ENCODE measurements at regions not wholly inside any gene's neighbourhood (a gene's known extent, or its start where the extent isn't known, plus 50 kb on each side); places are given as distances from the start of the nearest gene placed in this dataset.
"Not testable (repeated sequence)": the region's sequence is repeated elsewhere in the genome, so short reads cannot be mapped to it uniquely, and the experiment has no call there.

DNA sequence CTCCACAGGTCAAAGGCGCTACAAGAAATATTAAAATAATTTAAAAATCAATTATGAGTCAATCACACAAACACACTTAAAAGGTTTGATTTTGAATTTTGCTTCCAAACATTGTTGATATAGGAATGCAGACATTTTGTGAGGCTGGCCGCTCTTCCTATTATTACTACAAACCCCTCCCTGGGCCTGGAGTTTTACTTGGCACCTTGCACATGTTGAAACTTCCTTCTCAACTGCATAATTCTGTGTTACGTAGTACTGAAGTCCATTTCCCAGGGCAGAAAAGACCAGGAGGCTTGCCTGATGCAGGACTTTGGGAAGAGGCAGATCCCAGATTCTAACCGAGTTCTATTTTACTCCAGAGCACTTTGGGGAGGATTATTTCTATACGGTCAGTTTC is 71.5 kb downstream of the CYTL1 start:
- TF ChIP-seq, protein P1, sequence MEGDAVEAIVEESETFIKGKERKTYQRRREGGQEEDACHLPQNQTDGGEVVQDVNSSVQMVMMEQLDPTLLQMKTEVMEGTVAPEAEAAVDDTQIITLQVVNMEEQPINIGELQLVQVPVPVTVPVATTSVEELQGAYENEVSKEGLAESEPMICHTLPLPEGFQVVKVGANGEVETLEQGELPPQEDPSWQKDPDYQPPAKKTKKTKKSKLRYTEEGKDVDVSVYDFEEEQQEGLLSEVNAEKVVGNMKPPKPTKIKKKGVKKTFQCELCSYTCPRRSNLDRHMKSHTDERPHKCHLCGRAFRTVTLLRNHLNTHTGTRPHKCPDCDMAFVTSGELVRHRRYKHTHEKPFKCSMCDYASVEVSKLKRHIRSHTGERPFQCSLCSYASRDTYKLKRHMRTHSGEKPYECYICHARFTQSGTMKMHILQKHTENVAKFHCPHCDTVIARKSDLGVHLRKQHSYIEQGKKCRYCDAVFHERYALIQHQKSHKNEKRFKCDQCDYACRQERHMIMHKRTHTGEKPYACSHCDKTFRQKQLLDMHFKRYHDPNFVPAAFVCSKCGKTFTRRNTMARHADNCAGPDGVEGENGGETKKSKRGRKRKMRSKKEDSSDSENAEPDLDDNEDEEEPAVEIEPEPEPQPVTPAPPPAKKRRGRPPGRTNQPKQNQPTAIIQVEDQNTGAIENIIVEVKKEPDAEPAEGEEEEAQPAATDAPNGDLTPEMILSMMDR (IDR thresholded peaks at IDR 0.05; ENCODE audit: low read depth, low read length) = no peak
- H3K27ac ChIP-seq = no peak overlapping the region

DNA sequence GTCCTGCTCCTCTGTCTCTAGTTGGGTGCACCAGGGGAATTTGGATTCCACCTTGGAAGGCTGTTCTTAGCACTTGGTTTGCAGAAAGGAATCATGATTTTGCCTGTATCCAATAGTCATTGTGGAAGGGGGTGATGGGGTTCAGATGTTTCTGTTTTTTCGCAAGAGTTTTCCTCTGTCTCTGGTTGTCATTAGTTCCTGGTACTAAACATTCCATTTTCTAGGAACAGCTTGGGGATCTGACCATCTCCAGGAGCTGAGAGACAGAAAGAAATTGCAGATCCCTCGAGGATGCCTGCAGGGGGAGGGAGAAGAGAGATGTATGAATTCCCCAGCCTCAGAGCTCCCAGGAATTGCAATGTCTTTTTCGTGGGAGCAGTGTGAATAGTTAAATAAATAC is 70.9 kb downstream of the CYTL1 start:
- Histone ChIP-seq H3K27ac (no peak overlapping the region), H3K27me3 (ENCODE audit: insufficient read depth, low read depth, severe bottlenecking) (no peaks in the 10 kb centered on the region), H3K4me3 (ENCODE audit: low read depth, low read length) (no peak overlapping the region), H3K36me3 (no peaks in the 10 kb centered on the region), H3K9me3 (ENCODE audit: severe bottlenecking) (peaks cover 6% of the 10 kb centered on the region)
- no peak for DNase-seq
- TF ChIP-seq, protein P1 (IDR thresholded peaks at IDR 0.05; ENCODE audit: low read depth, low read length) = no peak

More for the DNA sequence above, 71.5 kb downstream of the CYTL1 start:
- Histone ChIP-seq H3K27me3 (ENCODE audit: insufficient read depth, low read depth, severe bottlenecking) (no peaks in the 10 kb centered on the region), H3K9me3 (ENCODE audit: severe bottlenecking) (peaks cover 3% of the 10 kb centered on the region), H3K36me3 (no peaks in the 10 kb centered on the region), H3K4me3 (ENCODE audit: low read depth, low read length) (no peak overlapping the region)
- no peak for DNase-seq

DNA sequence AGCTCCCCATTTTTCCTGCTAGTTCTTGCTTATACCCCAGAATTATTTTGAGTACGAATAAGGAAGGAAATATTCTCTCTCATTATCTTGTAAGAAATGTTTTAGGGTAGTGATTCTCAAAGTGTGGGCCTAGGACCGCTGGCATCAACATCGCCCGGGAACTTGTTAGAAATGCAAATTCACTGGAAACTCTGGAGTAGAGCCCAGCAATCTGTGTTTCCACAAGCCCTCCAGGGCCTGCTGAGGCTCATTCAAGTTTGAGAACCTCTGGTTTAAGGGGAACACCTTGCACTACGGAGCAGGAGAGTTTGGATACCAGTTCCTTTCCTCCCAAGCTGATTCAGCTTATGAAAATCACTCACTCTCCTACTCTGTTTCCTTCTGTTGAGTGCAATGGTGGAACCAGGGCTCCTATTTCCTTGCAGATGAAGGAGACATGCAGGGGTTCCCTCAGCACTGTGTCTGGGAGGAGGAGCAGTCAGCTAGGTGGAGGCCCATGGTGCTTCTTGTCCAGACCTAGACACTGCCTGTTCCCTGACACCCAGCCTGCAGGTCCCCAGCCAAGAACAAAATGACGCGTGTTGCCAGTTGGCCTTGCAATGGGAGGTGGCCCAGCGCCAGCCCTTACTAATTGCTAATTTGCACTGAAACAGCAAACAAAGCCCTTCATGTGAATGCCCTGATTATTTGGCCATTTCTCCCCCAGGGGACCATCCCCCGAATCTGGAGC is 68.5 kb downstream of the CYTL1 start:
- no peak for DNase-seq
- Histone ChIP-seq H3K27me3 (ENCODE audit: insufficient read depth, low read depth, severe bottlenecking) (no peaks in the 10 kb centered on the region), H3K27ac (no peak overlapping the region), H3K9me3 (ENCODE audit: severe bottlenecking) (peaks cover 9% of the 10 kb centered on the region), H3K36me3 (no peaks in the 10 kb centered on the region), H3K4me3 (ENCODE audit: low read depth, low read length) (no peak overlapping the region)
- TF ChIP-seq, protein P1 (IDR thresholded peaks at IDR 0.05; ENCODE audit: low read depth, low read length) = no peak

DNA sequence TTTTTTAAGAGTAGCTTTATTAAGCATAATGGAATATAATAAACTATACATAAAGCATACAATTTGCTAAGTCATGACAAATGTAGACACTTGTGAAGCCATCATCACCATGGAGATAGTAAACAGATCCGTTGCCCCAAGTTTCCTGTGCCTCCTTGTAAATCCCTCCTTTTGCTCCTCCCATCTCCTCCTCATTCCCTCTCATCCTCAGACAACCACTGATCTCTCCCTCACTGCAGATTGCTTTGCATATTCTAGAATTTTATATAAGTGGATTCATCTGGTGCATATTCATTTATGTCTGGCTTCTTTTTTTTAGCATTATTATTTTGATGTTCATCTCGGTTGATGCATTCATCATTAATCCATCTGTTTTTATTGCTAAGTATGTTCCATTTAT is 67.0 kb downstream of the CYTL1 start:
- Histone ChIP-seq H3K4me3 (ENCODE audit: low read depth, low read length) (no peak overlapping the region), H3K27me3 (ENCODE audit: insufficient read depth, low read depth, severe bottlenecking) (no peaks in the 10 kb centered on the region), H3K27ac (no peak overlapping the region), H3K9me3 (ENCODE audit: severe bottlenecking) (peaks cover 9% of the 10 kb centered on the region), H3K36me3 (no peaks in the 10 kb centered on the region)
- TF ChIP-seq, protein P1 (IDR thresholded peaks at IDR 0.05; ENCODE audit: low read depth, low read length) = no peak
- DNase-seq = no peak

DNA sequence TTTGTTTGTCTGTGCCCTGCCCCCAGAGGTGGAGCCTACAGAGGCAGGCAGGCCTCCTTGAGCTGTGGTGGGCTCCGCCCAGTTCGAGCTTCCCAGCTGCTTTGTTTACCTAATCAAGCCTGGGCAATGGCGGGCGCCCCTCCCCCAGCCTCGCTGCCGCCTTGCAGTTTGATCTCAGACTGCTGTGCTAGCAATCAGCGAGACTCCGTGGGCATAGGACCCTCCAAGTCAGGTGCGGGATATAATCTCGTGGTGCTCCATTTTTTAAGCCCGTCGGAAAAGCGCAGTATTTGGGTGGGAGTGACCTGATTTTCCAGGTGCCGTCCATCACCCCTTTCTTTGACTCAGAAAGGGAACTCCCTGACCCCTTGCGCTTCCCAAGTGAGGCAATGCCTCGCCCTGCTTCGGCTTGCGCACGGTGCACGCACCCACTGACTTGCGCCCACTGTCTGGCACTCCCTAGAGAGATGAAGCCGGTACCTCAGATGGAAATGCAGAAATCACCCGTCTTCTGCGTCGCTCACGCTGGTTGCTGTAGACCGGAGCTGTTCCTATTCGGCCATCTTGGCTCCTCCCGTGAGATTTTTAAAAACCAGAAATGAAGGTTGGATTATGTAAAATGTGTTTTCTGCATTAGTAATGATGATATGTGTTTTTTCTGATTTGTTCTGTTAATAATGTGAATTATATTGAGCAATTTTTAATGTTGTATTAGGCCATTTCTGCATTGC is 59.7 kb downstream of the CYTL1 start:
- H3K4me3 ChIP-seq (ENCODE audit: low read depth, low read length); H3K27me3 ChIP-seq (ENCODE audit: insufficient read depth, low read depth, severe bottlenecking); DNase-seq; H3K36me3 ChIP-seq; H3K27ac ChIP-seq: not testable (repeated sequence)
- H3K9me3 ChIP-seq (ENCODE audit: severe bottlenecking) = peaks cover 10% of the 10 kb centered on the region

DNA sequence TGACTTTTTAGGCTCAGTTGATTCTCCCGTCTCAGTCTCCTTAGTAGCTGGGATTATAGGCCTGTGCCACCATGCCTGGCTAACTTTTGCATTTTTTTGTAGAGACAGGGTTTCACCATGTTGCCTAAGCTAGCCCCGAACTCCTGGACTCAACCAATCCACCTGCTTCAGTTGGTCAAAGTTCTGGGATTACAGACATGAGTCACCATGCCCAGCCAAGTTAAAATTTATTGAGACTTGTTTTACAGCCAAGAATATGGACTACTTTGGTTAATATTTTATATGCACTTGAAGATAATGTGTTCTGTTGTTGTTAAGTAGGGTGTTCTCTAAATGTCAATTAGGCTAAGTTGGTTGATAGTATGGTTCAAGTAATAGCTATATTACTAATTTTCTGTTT is 58.7 kb downstream of the CYTL1 start:
- TF ChIP-seq, protein P1 (IDR thresholded peaks at IDR 0.05; ENCODE audit: low read depth, low read length) = no peak
- H3K27me3 ChIP-seq (ENCODE audit: insufficient read depth, low read depth, severe bottlenecking) = no peaks in the 10 kb centered on the region
- H3K9me3 ChIP-seq (ENCODE audit: severe bottlenecking) = peaks cover 7% of the 10 kb centered on the region
- no peak for DNase-seq
- no peaks in the 10 kb centered on the region for H3K36me3 ChIP-seq
- H3K4me3 ChIP-seq (ENCODE audit: low read depth, low read length) = no peak overlapping the region
- no peak overlapping the region for H3K27ac ChIP-seq
